RWPE1 (cell line): ENCODE measurements at regions not wholly inside any gene's neighbourhood (a gene's known extent, or its start where the extent isn't known, plus 50 kb on each side); places are given as distances from the start of the nearest gene placed in this dataset.
A peak's percentile ranks its signal among the peaks of the same experiment; 100 is the strongest.

Source experiments
- CTCF ChIA-PET: fragments of 350-600 bp; sonication (Branson Sonifier 250); formaldehyde crosslinking; extraction: SDS; loops from one replicate; lab custom pipeline; 2021; lab: Yijun Ruan, JAX
- POLR2A ChIA-PET: fragments of 400-600 bp; formaldehyde crosslinking; extraction: SDS; loops from one replicate; lab custom pipeline; 2020; ENCODE audit warnings: antibody characterized with exemption; ENCODE audit not compliant: low non-redundant PET; lab: Yijun Ruan, JAX
- DNase-seq: peaks from one replicate; pipeline ENCODE4 v3.0.0; 2012; ENCODE audit warnings: low spot score
- H3K27ac ChIP-seq: fragments of 450-650 bp; 2 replicates; pipeline ENCODE4 v1.5.1; 2017
- CTCF ChIP-seq: fragments of 450-650 bp; conservative IDR thresholded peaks from 2 replicates; pipeline ENCODE4 v1.5.1; 2017; ENCODE audit warnings: low read depth, mild to moderate bottlenecking

- ChIA-PET POLR2A (no interaction called here), CTCF (no interaction called here)
- TF ChIP-seq CTCF, result no peak
- DNase-seq, result no peak
- no peak overlapping the region for H3K27ac ChIP-seq
These were observed 228.5 kb downstream of the RHOU start for GRCh38 chr1:228963795-228964177.

- H3K27ac ChIP-seq, result no peak overlapping the region
- TF ChIP-seq CTCF, result no peak
- POLR2A ChIA-PET, result no interaction called here
- CTCF ChIA-PET, result no interaction called here
- peak; percentile 20 for DNase-seq
These were observed 229.2 kb downstream of the RHOU start for GRCh38 chr1:228964178-228965089.

- ChIA-PET CTCF (interaction anchor here (0.6 kb wide), 1 partner anchor 1829 kb away, joined by 4 read pairs; no protein-coding TSS in a partner anchor), POLR2A (no interaction called here)
- TF ChIP-seq CTCF, result no peak
- H3K27ac ChIP-seq, result no peak overlapping the region
- no peak for DNase-seq
These were observed 233.8 kb downstream of the RHOU start for GRCh38 chr1:228968891-228969606.

- no peak for DNase-seq
- ChIA-PET POLR2A (no interaction called here), CTCF (interaction anchor here (0.6 kb wide), 1 partner anchor 117 kb away, joined by 3 read pairs; no protein-coding TSS in a partner anchor)
- H3K27ac ChIP-seq, result no peak overlapping the region
- TF ChIP-seq CTCF, result no peak
These were observed 234.9 kb downstream of the RHOU start for GRCh38 chr1:228969953-228970800.

GRCh38 chr1:228972576-228972975, 237.3 kb downstream of the RHOU start:
- ChIA-PET POLR2A (no interaction called here), CTCF (no interaction called here)
- no peak for DNase-seq
- TF ChIP-seq CTCF, result no peak
- no peak overlapping the region for H3K27ac ChIP-seq

GRCh38 chr1:228974273-228974672, 239.0 kb downstream of the RHOU start:
- no peak overlapping the region for H3K27ac ChIP-seq
- ChIA-PET POLR2A (no interaction called here), CTCF (interaction anchor here (0.6 kb wide), 1 partner anchor 293 kb away, joined by 3 read pairs; no protein-coding TSS in a partner anchor)
- TF ChIP-seq CTCF, result no peak
- no peak for DNase-seq
